ENCODE measurements at regions not wholly inside any gene's neighbourhood (a gene's known extent, or its start where the extent isn't known, plus 50 kb on each side); places are given as distances from the start of the nearest gene placed in this dataset.

- TF ChIP-seq ARID4B (CRISPR knock-in tag; IDR thresholded peaks at IDR 0.05; ENCODE audit: borderline replicate concordance) (no peak), GRHL2 (CRISPR knock-in tag; IDR thresholded peaks at IDR 0.05; ENCODE audit: insufficient replicate concordance, severe bottlenecking) (no peak), RORB (CRISPR knock-in tag; IDR thresholded peaks at IDR 0.05) (no peak), ZNF671 (CRISPR knock-in tag; IDR thresholded peaks at IDR 0.05) (no peak), FOXP4 (CRISPR knock-in tag; IDR thresholded peaks at IDR 0.05) (no peak), ZNF512 (CRISPR knock-in tag; IDR thresholded peaks at IDR 0.05; ENCODE audit: borderline replicate concordance) (no peak), SOX15 (CRISPR knock-in tag; IDR thresholded peaks at IDR 0.05) (no peak), ESRRA (CRISPR knock-in tag; IDR thresholded peaks at IDR 0.05; ENCODE audit: borderline replicate concordance) (no peak), MXD4 (CRISPR knock-in tag; IDR thresholded peaks at IDR 0.05; ENCODE audit: borderline replicate concordance) (no peak), ZNF121 (CRISPR knock-in tag; IDR thresholded peaks at IDR 0.05) (no peak)
These were observed 105.3 kb upstream of the C16orf82 start (continued) for GRCh38 chr16:26961459-26961858.

- Mint-ChIP-seq H3K36me3 (no peaks in the 10 kb centered on the region), H3K27ac (no peak overlapping the region), H3K9me3 (0 out of 2 replicates have a peak, but pooled peaks cover 4% of the 10 kb centered on the region), H3K4me1 (peaks cover 2% of the 10 kb centered on the region), H3K4me3 (no peak overlapping the region), H3K27me3 (ENCODE audit: low read depth) (peaks cover 4% of the 10 kb centered on the region)
- ChIA-PET POLR2A (no interaction called here), CTCF (interaction anchor here (0.6 to 2.2 kb wide), 8 partner anchors 19 to 215 kb away, joined by 3 to 26 read pairs (median 5); no protein-coding TSS in a partner anchor)
- DNase-seq (ENCODE audit: low spot score) (peak; percentile 63), ATAC-seq (peak; percentile 99)
- TF ChIP-seq PREB (CRISPR knock-in tag; IDR thresholded peaks at IDR 0.05; ENCODE audit: borderline replicate concordance) (no peak), NFATC4 (CRISPR knock-in tag; IDR thresholded peaks at IDR 0.05) (no peak), ZNF317 (CRISPR knock-in tag; IDR thresholded peaks at IDR 0.05; ENCODE audit: borderline replicate concordance, low read depth) (no peak), ZMAT4 (CRISPR knock-in tag; IDR thresholded peaks at IDR 0.05) (no peak), NFE2L1 (CRISPR knock-in tag; IDR thresholded peaks at IDR 0.05) (no peak), USF2 (CRISPR knock-in tag; IDR thresholded peaks at IDR 0.05) (peak; percentile 74), MAX (CRISPR knock-in tag; IDR thresholded peaks at IDR 0.05) (peak; percentile 24; the same call in 1 of the 2 replicates), STAT6 (CRISPR knock-in tag; conservative IDR thresholded peaks at IDR 0.05; ENCODE audit: low read depth) (no peak), AR (CRISPR knock-in tag; IDR thresholded peaks at IDR 0.05) (no peak), ZNF138 (CRISPR knock-in tag; conservative IDR thresholded peaks at IDR 0.05) (no peak)
These were observed 103.6 kb upstream of the C16orf82 start for GRCh38 chr16:26963109-26963508.
